ENCODE measurements at regions not wholly inside any gene's neighbourhood (a gene's known extent, or its start where the extent isn't known, plus 50 kb on each side); places are given as distances from the start of the nearest gene placed in this dataset.

GRCh38 chr6:126464245-126464644 is 124.3 kb downstream of the CENPW start:
- TF ChIP-seq, protein P1, sequence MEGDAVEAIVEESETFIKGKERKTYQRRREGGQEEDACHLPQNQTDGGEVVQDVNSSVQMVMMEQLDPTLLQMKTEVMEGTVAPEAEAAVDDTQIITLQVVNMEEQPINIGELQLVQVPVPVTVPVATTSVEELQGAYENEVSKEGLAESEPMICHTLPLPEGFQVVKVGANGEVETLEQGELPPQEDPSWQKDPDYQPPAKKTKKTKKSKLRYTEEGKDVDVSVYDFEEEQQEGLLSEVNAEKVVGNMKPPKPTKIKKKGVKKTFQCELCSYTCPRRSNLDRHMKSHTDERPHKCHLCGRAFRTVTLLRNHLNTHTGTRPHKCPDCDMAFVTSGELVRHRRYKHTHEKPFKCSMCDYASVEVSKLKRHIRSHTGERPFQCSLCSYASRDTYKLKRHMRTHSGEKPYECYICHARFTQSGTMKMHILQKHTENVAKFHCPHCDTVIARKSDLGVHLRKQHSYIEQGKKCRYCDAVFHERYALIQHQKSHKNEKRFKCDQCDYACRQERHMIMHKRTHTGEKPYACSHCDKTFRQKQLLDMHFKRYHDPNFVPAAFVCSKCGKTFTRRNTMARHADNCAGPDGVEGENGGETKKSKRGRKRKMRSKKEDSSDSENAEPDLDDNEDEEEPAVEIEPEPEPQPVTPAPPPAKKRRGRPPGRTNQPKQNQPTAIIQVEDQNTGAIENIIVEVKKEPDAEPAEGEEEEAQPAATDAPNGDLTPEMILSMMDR (IDR thresholded peaks at IDR 0.05; ENCODE audit: low read depth, low read length) = no peak
- no peak for TF ChIP-seq POLR2A (IDR thresholded peaks at IDR 0.05; ENCODE audit: extremely low read depth, insufficient read length)
- TF ChIP-seq, protein P2, sequence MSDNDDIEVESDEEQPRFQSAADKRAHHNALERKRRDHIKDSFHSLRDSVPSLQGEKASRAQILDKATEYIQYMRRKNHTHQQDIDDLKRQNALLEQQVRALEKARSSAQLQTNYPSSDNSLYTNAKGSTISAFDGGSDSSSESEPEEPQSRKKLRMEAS (IDR thresholded peaks at IDR 0.05; ENCODE audit: low read depth, low read length) = no peak
- no peak for TF ChIP-seq MYC (IDR thresholded peaks at IDR 0.05; ENCODE audit: low read depth, low read length)

Measured in NB4 (cell line).